H1 (cell line): ENCODE measurements at regions not wholly inside any gene's neighbourhood (a gene's known extent, or its start where the extent isn't known, plus 50 kb on each side); places are given as distances from the start of the nearest gene placed in this dataset.

Experiments used
- BCL11A ChIP-seq, 2 experiments: IDR thresholded peaks; one replicate each; pipeline ENCODE4 v1.6.1; 2011; ENCODE audit warnings: low read depth in 2 of 2, low read length in 2 of 2, mild to moderate bottlenecking in 2 of 2
- BRCA1 ChIP-seq: IDR thresholded peaks from 2 replicates; pipeline ENCODE4 v1.6.1; 2012; ENCODE audit warnings: low read depth, low read length, improper control_type of control experiment
- CEBPB ChIP-seq: IDR thresholded peaks from 2 replicates; pipeline ENCODE4 v1.6.1; 2012; ENCODE audit warnings: low read depth, low read length
- CHD7 ChIP-seq: fragments of 300-600 bp; sonication (generic); IDR thresholded peaks from 2 replicates; pipeline ENCODE4 v1.7.1; 2012; ENCODE audit warnings: low read length, moderate library complexity, mild to moderate bottlenecking, inconsistent platforms; ENCODE audit not compliant: insufficient replicate concordance
- E2F6 ChIP-seq: IDR thresholded peaks from 2 replicates; pipeline ENCODE4 v1.6.1; 2012; ENCODE audit warnings: inconsistent platforms
- JUND ChIP-seq: IDR thresholded peaks from 2 replicates; pipeline ENCODE4 v1.6.1; 2011; ENCODE audit warnings: mild to moderate bottlenecking, improper control_type of control experiment, low read length
- MAFK ChIP-seq: IDR thresholded peaks from 2 replicates; pipeline ENCODE4 v1.6.1; 2012; ENCODE audit warnings: low read depth, mild to moderate bottlenecking, improper control_type of control experiment, low read length
- POLR2AphosphoS5 ChIP-seq: IDR thresholded peaks from 2 replicates; pipeline ENCODE4 v1.6.1; 2011; ENCODE audit warnings: low read depth, low read length
- POU5F1 ChIP-seq: IDR thresholded peaks from 2 replicates; pipeline ENCODE4 v1.6.1; 2011; ENCODE audit warnings: low read depth, mild to moderate bottlenecking, low read length, moderate library complexity
- RBBP5 ChIP-seq: IDR thresholded peaks from 2 replicates; pipeline ENCODE4 v1.7.1; 2012; ENCODE audit warnings: low read depth, mild to moderate bottlenecking, inconsistent platforms, low read length, moderate library complexity, borderline replicate concordance
- SIRT6 ChIP-seq: IDR thresholded peaks from one replicate; pipeline ENCODE4 v1.7.1; 2012; ENCODE audit warnings: low read length, inconsistent platforms
- SP2 ChIP-seq: IDR thresholded peaks from 2 replicates; pipeline ENCODE4 v1.6.1; 2012; ENCODE audit warnings: mild to moderate bottlenecking, low read length, inconsistent platforms
- TAF1 ChIP-seq: IDR thresholded peaks from 2 replicates; pipeline ENCODE4 v1.6.1; 2011; ENCODE audit warnings: mild to moderate bottlenecking, low read depth, low read length
- TCF12 ChIP-seq: IDR thresholded peaks from 2 replicates; pipeline ENCODE4 v1.6.1; 2011; ENCODE audit warnings: low read depth, mild to moderate bottlenecking, low read length

- TF ChIP-seq CHD7 (no peak), SIRT6 (no peak), E2F6 (no peak), MAFK (no peak), JUND (no peak), TCF12 (no peak), TAF1 (no peak), POU5F1 (no peak), POLR2AphosphoS5 (no peak), SP2 (no peak), BRCA1 (no peak), BCL11A (IDR thresholded peaks at IDR 0.05; ENCODE audit: low read depth in 2 of 2, low read length in 2 of 2) (no peak), CEBPB (no peak), RBBP5 (no peak)
Measured at GRCh38 chr3:55373423-55373822, 113.7 kb downstream of the WNT5A start (continued).
